ENCODE measurements at regions not wholly inside any gene's neighbourhood (a gene's known extent, or its start where the extent isn't known, plus 50 kb on each side); places are given as distances from the start of the nearest gene placed in this dataset.

DNA sequence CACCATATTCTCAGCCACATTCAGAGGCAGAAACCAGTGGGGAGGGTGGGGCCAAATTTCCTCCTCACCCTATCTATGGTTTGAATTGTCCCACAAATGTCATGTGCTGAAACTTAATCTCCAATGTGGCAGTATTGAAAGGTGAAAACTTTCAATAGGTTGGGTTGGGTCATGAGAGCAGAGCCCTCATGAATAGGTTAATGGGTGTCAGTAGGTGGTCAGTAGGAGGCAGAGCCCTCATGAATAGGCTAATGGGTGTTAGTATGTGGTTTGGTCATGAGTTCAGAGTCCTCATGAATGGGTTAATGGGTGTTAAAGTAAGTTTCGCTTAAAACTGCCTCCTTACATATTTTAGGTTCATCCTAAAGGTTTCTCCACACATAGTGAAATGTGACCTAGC lies 170.0 kb downstream of the FCRL5 start:
- TF ChIP-seq, protein P1, sequence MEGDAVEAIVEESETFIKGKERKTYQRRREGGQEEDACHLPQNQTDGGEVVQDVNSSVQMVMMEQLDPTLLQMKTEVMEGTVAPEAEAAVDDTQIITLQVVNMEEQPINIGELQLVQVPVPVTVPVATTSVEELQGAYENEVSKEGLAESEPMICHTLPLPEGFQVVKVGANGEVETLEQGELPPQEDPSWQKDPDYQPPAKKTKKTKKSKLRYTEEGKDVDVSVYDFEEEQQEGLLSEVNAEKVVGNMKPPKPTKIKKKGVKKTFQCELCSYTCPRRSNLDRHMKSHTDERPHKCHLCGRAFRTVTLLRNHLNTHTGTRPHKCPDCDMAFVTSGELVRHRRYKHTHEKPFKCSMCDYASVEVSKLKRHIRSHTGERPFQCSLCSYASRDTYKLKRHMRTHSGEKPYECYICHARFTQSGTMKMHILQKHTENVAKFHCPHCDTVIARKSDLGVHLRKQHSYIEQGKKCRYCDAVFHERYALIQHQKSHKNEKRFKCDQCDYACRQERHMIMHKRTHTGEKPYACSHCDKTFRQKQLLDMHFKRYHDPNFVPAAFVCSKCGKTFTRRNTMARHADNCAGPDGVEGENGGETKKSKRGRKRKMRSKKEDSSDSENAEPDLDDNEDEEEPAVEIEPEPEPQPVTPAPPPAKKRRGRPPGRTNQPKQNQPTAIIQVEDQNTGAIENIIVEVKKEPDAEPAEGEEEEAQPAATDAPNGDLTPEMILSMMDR (IDR thresholded peaks at IDR 0.05) = no peak
- TF ChIP-seq EP300 (IDR thresholded peaks at IDR 0.05; ENCODE audit: borderline replicate concordance in 1 of 2, low read depth in 1 of 2, low read length in 1 of 2) (no peak), EZH2phosphoT487 (IDR thresholded peaks at IDR 0.05; ENCODE audit: borderline replicate concordance, low read depth) (no peak), TEAD4 (IDR thresholded peaks at IDR 0.05; ENCODE audit: borderline replicate concordance, insufficient read depth) (no peak), SIN3A (IDR thresholded peaks at IDR 0.05; ENCODE audit: borderline replicate concordance, low read depth, low read length) (no peak), FOXM1 (IDR thresholded peaks at IDR 0.05; ENCODE audit: low read depth) (no peak), SMC3 (IDR thresholded peaks at IDR 0.05; ENCODE audit: low read depth, low read length) (no peak), YY1 (IDR thresholded peaks at IDR 0.05; ENCODE audit: low read depth) (no peak), RCOR1 (IDR thresholded peaks at IDR 0.05; ENCODE audit: low read length) (no peak)
- TF ChIP-seq, protein P2, sequence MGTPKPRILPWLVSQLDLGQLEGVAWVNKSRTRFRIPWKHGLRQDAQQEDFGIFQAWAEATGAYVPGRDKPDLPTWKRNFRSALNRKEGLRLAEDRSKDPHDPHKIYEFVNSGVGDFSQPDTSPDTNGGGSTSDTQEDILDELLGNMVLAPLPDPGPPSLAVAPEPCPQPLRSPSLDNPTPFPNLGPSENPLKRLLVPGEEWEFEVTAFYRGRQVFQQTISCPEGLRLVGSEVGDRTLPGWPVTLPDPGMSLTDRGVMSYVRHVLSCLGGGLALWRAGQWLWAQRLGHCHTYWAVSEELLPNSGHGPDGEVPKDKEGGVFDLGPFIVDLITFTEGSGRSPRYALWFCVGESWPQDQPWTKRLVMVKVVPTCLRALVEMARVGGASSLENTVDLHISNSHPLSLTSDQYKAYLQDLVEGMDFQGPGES (IDR thresholded peaks at IDR 0.05; ENCODE audit: low read depth, low read length) = no peak

All from SK-N-SH (cell line).